Keratinocyte (primary cell): ENCODE measurements at regions not wholly inside any gene's neighbourhood (a gene's known extent, or its start where the extent isn't known, plus 50 kb on each side); places are given as distances from the start of the nearest gene placed in this dataset.

Experiments
- CTCF ChIP-seq, 3 experiments: IDR thresholded peaks in 1 of 3; conservative IDR thresholded peaks in 1 of 3; optimal IDR thresholded peaks in 1 of 3; 2 replicates in 2 of 3; 3 replicates in 1 of 3; pipeline versions ENCODE3 to v1.5.1; 2011; ENCODE audit warnings: low read length in 3 of 3, mild to moderate bottlenecking in 3 of 3, moderate library complexity in 2 of 3, control low read depth in 1 of 3, inconsistent platforms in 1 of 3; ENCODE audit not compliant: insufficient read depth in 2 of 3; ENCODE audit errors: extremely low read depth in 1 of 3
- EZH2 ChIP-seq: IDR thresholded peaks from one replicate; pipeline ENCODE4 v1.6.1; 2012; ENCODE audit warnings: inconsistent platforms, mild to moderate bottlenecking, low read length, moderate library complexity

- TF ChIP-seq CTCF (optimal IDR thresholded peaks at IDR 0.05 in 1 of 3, IDR thresholded peaks at IDR 0.05 in 1 of 3, conservative IDR thresholded peaks at IDR 0.05 in 1 of 3; ENCODE audit: extremely low read depth in 1 of 3, insufficient read depth in 2 of 3, low read length in 3 of 3) (peak in 1 of 3 experiments; percentile 17), EZH2 (no peak)
Observed at GRCh38 chr13:50580684-50581305, 262.7 kb downstream of the DLEU7 start.
